Activated naive CD4-positive, alpha-beta T cell (primary cell): ENCODE measurements at regions not wholly inside any gene's neighbourhood (a gene's known extent, or its start where the extent isn't known, plus 50 kb on each side); places are given as distances from the start of the nearest gene placed in this dataset.
"Not testable (repeated sequence)": the region's sequence is repeated elsewhere in the genome, so short reads cannot be mapped to it uniquely, and the experiment has no call there.

ENCODE experiments used
- DNase-seq, 4 experiments: peaks; one replicate each; lab custom pipeline; 2025; lab: John Stamatoyannopoulos, UW

DNA sequence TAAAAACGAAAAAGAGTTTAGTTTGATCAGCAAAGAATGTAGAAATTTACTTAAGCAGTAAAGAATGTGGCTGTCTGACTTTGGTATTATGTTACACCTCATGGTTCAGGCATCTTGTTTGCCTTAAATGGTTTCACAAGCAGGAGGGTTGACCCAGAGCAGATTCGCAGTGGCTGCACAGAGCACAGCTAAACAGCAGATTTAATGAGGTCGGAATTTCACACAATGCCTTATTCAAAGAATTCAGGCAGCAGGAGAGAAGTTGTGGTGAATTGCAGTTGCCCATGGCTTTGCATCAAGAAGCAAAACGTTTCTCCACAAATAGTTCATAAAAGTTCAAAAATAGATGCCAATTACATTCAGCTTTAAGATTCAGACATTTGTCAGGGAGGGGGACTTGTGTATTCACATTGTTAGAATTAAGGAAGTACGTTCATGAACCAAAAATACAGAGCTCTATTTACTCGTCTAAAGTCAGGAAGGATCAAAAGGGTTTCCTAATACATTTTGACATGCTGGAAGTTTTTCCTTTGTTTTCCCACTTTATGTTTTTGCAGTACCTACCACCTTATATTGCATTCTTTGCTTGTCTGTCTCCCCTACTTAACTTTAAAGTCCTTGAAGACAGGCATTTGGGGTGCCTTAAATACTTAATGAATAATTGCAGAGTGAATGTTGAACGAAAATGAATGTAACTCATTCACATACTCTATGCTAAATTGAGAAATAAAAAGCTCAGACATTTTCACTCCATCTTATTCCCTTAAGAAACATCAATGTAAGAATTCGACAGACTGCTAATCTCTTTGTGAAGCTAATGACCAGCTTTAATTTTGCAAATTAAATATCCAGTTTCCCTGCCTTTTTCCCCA lies 1163.6 kb upstream of the CITED2 start:
- no peak for DNase-seq

DNA sequence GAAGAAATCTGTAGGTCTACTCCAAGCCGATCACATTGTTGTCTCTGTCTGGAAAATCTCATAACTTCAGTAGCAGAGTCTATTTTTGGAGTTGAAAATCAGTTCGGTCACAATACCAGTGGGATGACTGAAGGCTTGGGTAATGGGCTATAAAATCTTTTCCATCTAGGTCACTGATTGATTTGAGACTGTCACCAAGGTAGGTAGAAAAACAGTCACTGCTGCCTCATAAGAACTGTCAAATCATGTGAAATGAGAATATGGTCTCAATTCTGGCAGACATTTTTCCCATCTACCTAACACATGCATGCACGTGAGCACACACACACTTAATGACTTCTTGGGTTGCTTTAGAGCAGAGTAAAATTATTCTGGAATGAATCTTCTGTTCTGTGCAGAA lies 1162.8 kb upstream of the CITED2 start:
- DNase-seq, result no peak

- no peak for DNase-seq
Measured at GRCh38 chr6:140535511-140535910, 1161.1 kb upstream of the CITED2 start.

- DNase-seq, result no peak
Measured at GRCh38 chr6:140533526-140533925, 1159.1 kb upstream of the CITED2 start.

- no peak for DNase-seq
Measured at GRCh38 chr6:140504776-140505175, 1130.3 kb upstream of the CITED2 start.

GRCh38 chr6:140500849-140501248 lies 1126.4 kb upstream of the CITED2 start:
- no peak for DNase-seq

GRCh38 chr6:140499607-140500006 lies 1125.2 kb upstream of the CITED2 start:
- no peak for DNase-seq

DNA sequence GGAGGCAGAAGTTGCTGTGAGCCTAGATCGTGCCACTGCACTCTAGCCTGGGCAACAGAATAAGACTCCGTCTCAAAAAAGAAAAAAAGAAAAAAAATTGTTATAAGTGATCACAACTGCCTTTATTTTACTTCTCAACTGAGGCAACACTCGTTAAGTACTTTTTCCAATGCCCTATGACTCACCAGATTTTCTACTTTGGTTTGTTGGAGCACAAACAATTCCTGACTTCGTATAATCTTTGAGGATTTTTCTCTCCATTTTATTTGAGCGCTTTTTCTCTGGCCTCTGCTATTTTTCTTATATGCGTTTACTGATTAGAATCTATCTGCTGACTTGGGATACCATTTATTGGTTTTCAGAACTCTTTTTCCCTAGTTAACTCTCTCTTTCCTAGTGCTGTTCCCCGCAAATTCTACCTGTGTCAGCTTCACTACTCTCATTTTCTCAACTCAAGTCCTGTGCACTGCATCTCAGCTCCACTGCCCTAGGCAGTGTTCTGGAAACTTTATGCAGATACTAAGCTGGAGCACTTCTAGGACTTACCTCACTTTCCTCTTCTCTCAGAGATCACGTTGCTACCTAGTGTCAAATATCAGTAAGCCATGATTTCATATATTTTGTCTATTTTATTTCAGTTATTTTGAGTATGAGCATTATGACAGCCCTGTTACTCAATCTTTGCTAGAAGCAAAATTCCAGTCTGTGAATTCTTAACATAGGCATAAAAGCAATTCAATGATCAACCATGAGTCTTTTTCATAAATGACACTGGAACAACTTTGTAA lies 1120.1 kb upstream of the CITED2 start:
- DNase-seq, result no peak

- not testable (repeated sequence) for DNase-seq
Measured at GRCh38 chr6:140493470-140493869, 1119.0 kb upstream of the CITED2 start.

DNA sequence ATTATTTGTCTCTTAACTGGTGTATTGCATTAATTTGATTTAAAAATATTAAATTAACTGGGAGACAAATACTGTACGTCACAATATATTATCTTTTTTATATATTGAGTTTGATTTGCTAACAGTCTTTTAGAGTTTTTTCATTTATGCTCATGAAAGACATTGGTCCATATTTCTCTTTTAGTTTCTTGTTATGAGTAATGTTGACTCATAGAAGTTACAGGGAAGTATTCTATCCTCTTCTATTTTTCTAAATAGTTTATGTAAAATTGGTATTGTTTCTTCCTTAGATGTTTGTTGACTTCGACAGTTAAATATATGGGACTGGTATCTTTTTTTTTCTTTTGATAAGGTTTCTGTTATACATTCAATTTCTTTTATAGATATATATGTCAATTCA lies 1115.6 kb upstream of the CITED2 start:
- no peak for DNase-seq

GRCh38 chr6:140487586-140487985 lies 1113.1 kb upstream of the CITED2 start:
- DNase-seq, result no peak

DNA sequence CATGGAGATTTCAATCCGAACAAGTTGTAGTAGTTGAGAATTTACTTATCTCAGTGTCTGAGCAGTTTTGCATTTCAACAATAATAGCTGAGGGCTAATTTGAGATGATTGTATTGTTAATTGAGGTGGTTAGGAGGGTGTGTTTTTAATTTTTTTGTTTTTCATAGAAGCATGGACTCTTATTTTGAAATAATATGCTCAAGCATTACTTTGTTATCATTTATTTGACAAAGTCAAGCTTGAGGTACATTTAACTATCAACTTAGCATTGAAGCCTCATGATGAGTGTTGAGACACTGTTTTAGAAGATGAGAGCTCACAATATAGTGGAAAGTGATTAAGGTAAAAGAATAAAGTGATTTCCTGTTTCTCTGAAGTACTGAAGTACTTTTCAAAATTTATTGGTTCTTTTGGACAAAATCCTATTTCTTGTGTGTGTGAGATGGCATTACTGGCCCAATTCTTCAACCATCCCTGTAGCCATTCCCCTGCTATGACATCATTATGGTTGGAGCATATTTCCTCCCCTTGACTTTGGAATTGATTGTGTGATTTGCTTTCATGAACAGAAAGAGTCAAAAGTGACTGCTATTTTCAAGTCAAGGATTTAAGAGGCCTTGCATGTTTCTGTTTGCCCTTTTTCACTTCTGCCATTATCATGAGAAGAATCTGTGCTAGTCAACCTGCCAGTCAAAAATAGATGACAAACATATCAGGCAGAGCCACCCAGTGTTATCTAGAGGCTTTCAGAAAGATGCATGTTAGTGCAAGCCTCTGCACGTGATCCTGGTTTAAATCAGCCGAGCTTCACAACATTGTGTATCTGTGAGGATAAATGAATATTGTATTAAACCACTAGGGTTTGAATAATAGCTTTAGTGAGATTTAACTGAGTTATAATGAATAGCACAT lies 1112.3 kb upstream of the CITED2 start:
- DNase-seq, result no peak

- DNase-seq, result no peak
Measured at GRCh38 chr6:140485740-140486449, 1111.4 kb upstream of the CITED2 start.

DNA sequence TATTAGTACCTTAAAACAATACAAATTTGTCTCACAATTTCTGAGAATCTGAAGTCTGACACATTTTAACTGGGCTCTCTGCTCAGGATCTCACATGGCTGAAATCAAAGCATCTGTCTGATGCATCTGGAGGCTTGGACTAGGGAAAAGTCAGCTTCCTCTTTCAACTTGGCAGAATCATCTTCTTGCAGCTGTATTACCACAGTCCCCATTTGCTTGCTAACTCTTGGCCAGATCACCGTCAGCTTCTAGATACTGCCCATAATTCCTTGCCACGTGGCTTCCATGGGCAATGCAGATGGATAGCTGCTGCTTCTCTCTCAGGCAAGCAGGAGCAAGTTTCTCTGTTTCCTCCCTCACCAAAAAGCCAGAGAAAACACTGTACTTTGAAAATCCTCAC lies 1106.4 kb upstream of the CITED2 start:
- DNase-seq, result no peak

GRCh38 chr6:140478631-140479030 lies 1104.2 kb upstream of the CITED2 start:
- DNase-seq, result no peak

DNA sequence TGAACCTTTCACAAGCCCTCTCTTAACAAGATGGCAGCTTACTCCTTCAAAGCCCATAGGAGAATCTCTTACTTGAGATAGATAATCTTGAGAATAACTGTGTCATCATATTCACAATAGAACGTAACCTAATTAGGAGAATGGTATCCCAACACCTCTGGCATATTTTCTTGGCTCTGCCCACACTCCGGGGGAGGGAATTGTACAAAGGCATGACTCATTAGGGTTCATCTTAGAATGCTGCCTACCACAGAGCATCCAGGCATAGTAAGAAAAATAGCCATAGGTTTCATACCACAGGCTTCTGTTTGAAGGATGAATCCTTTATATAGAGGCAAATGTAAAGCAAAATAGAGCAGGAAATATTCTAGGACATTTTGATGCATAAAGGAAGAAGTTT lies 1100.6 kb upstream of the CITED2 start:
- DNase-seq, result no peak

- no peak for DNase-seq
Measured at GRCh38 chr6:140464720-140465119, 1090.3 kb upstream of the CITED2 start.

DNA sequence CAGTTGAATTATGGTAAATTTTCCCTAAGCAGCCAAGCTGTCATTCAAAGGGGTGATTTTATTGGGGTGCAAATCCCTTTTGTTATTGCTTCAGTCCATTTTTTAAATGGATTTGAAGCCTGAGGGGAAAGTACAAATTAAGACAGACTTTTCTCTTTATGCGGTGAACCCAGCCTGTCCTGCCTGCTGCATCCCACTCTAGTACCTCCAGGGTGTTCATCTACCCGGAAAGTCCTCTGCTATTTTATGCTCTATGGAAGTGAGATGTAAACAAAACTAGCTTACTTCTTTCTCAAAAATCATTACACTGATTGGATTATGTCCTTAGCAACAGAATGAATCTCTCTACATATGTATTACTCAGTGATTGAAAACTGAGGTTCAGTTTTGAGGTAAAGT lies 1088.9 kb upstream of the CITED2 start:
- no peak for DNase-seq

DNA sequence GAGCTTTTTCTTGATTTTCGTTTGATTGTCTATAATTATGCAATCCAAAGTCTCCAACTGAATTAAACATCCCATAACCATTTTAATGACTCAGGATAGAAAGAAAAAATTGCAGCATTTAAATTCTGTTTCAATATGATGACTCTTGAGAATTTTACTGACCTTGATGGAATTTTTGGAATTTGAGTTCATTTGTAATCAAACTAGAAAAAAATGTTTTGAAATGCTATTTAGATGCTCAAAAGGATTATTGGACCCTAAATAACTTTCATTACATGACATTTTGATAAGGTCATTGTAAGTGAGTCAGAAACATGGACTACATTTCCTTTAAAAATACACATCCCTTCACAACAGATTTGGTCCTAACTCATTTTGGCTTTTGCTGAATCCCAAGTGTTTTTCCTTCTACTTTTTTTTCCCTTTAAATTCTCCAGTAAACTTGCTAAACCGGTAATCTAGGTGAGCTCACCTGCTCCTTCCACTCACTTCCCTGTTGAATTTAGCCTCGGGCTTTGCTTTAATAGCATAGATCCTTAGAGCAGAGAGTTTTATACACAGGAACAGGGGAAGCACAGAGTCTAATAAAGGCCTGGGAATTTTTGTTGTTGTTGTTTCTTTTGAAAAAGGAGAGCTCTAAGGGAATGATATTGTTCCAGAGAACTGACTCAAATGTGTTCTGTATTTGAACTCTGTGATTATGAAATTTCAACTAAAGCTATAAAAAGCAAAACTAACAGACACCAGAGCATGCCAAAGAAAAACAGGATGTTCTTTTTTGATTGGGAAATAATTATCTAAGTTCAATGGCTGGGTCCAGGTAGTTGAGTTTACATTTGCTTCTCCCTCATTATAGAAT lies 1088.2 kb upstream of the CITED2 start:
- no peak for DNase-seq

DNA sequence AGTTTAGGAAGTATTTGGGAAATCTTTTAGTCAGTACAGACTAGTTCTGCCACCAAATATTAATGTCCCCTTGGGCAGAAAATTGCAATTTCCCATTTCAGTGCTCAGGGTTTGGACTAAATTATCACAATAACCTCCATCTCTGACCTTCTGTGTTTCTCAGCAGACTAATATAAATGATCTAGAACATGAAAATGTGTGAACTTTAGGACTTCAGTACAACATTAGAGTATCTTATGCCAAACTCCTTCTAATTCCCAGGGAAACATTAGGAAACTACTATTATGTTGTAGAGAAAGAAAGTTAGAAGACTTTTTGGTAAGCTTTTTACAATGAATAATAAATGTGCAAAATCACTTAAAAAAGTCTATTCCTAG lies 1087.6 kb upstream of the CITED2 start:
- DNase-seq, result no peak

DNA sequence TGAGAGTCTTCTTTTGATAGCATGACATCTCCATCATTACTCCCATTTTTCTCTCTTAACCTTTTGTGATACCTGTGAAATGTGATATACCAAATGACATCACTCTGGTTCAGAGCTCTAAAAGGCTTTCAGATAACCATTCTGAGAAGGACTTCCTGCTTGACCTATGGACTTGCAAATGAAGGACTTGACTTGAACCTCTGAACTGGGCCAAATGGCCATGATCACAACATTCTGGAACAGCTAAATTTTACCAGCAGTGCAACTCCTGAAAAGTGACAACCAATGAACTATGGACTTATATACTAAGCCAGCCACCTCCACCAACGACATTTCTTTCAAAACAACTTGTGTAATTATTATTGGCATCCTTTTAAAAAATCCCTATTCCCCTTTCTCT lies 1085.8 kb upstream of the CITED2 start:
- DNase-seq, result no peak
